Daoy (cell line): ENCODE measurements at regions not wholly inside any gene's neighbourhood (a gene's known extent, or its start where the extent isn't known, plus 50 kb on each side); places are given as distances from the start of the nearest gene placed in this dataset.

Experiments used
- DNase-seq: peaks from one replicate; pipeline ENCODE4 v3.0.0-alpha.2; 2015; ENCODE audit warnings: low read depth

DNA sequence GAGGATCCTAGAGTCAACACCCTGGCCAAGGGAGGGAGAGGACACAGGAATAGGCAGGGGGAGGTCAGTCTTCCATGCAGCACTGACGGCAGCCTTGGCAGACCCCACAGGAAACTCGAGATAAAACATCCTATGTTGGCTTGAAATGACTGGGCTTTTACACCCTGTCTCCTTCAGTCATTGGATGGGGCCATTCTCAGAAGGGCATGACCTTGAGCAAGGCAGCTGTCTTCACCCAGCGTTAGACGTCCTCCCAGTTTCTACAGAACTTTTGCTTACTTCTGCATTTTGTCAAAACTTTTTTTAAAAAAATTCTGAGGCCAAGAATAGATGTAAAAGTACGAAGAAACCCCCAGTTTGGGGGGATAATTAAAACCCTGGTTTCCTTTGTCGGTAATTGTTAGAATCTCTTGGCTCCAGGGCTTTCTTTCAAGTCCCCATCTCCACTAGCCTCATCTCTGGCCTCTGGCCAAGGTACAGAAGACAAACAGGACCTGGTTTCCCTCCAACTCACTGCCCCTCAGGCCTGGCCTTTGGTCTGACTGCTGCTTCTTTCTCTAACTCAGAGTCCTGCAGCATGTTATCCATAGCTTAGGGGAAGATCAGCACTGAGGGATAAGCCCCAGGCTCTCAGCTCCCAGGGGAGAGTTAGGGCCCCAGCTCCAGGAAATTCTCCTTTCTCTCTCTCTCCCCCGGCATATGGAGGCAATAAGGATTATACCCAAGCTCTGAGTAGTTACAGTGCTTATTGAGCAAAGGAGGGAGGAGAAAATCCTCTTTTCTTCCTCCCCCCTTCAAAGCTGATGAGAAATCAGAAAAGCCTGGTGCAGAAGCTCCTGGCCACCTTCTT is 51.6 kb upstream of the KCND3 start:
- DNase-seq: no peak

DNA sequence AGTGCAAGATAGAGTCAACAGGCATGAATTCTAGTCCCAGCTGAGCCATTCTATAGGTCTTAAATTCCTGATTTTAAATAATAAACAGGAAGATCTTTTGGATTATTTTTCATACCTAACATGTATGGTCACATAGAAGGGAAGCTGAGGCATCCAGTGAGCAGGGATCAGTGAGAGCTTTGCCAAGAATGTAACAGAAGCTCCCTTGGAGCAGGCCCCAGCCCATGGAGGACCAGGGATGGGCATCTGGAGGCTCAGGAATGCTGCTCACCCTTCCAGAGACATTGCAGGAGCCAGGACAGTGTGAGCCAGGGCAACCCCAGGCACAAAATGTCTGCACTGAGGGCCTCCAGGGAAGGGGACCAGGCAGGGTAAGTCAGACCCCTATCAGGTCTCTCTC is 54.4 kb upstream of the KCND3 start:
- DNase-seq: no peak

DNA sequence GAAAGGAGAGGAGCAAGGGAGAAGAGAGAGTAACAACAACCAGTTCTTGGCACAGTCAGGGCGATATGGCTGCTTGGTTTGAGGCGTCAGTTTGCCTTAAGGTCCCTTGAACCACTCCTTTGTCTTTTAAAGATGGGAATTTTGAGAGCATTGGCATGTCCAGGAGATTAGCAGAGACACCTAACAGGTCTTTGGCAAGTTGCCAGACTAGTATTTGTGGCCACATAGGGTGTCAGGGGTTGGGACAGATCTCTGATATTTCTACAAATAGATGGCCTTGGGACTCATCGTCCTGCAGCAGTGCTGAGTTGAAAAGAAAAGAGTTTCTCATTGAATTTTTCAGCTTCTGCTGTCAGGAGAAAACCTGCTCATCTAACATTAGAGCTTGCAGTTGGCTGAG is 55.3 kb upstream of the KCND3 start:
- no peak for DNase-seq

DNA sequence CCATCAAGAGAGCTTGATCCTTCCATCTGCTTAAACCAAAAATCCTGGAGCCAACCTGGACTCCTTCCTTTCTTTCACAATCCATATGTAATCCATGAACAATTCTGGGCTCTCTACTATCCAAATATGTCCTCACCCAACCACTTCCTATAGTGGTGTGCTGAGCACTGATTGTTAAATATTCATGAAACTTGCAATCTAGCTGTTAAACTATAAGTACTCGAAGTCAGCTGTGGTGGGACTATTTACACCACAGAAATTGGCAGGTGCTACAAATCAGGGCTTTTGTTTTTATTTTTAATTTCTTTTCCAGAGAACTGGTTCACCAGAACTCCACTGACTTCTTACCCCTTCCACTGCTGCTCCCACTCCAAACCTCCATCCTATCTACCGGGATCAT is 57.2 kb upstream of the KCND3 start:
- DNase-seq: no peak

DNA sequence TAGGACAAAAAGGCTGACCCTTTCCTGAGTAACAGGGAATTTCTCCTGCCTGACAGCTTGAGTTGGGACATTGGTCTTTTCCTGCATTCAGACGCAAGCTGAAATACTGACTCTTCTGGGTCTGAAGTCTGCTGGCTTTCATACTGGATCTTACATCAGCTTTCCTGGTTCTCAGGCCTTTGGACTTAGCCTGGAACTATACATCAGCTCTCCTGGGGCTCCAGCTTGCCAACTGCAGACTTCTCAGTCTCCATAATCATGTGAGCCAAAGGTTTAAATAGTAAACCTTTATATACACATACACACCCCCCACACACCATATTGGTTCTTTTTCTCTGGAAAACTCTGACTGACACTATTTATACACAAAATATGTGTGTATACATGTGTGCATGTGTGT is 59.0 kb upstream of the KCND3 start:
- no peak for DNase-seq

DNA sequence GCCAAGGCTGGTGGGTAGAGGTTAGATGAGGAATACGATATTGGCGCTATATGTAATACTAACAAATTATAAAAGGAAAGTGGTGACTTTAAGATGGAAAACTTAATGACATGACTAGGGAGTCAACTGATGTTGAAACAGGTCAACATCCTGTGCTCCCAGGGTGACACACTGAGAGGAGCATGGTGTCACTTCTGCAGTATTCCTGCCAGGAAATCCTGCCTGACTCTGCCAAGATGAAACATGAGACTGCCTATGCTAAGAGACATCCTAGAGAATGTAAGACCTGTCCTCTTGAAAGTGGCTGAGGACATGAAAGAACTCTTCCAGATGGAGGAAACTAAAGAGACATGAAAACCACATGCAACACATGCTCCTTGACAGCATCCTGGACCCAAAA is 65.0 kb upstream of the KCND3 start:
- DNase-seq: no peak

DNA sequence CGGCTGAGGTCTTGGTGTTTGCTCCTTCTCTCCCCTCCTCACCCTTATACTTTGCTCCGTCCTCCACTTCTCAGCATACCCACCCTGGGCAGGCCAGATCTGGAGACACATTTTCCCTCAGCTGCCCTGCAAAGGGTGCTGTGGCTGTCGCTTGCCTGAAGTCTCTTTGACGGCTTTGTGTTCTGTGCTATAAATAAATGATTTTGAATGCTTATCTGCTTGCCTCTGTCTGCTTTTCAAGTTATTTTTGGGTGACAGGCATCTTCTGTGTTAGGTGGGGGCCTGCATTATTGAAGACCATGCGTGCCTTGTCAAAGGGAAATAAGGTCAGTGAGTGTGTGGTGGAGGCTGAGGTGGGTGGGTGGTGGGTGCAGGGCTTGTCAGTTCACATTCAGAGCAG is 66.9 kb upstream of the KCND3 start:
- DNase-seq: no peak

DNA sequence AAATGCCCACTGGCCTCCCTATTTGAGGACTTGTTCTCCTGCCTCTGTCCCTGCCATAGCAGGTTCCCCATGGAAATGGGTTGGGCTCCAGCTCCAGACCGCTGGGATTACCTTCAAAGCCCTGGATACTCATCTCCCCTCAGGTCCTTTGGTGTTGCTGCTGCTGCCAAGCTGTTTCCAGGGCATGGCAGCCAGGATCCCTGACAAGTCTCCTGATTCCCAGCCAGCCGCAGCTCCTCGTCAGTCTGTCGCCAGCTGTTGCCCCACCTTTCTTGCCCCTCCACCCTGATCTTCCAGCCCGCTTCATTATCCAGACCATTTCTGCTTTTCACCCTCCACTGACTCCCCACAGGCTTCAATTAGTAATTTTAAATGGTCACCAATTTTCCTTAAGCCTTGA is 68.3 kb upstream of the KCND3 start:
- DNase-seq: no peak

DNA sequence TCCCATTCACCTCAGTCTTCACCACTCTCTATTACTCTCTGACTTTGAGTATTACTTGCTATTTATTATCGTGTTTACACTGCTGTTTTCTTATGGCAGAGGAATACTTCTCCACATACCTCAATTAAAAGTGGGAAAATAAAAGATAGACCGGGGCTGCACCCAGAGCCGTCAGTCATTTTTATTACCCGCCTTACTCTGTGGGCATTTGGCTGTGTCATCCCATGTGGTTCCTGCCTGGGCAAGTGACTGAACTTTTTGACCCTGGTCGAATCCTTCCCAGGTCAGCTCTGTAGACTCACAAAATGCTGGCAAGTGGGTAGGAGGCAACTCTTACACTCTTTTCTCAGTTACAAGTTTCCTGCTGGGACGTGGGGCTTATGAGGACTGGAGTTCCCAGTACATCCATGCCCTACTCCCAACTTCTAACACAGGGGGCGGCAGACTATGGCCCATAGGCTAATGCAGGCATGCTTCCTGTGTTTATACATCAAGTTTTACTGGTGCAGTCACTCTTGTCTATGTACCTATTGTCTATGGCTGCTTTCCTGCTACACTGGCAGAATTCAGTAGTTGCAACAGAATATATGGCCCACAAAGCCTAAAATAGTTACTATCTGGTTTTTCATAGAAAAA is 69.5 kb upstream of the KCND3 start:
- no peak for DNase-seq

DNA sequence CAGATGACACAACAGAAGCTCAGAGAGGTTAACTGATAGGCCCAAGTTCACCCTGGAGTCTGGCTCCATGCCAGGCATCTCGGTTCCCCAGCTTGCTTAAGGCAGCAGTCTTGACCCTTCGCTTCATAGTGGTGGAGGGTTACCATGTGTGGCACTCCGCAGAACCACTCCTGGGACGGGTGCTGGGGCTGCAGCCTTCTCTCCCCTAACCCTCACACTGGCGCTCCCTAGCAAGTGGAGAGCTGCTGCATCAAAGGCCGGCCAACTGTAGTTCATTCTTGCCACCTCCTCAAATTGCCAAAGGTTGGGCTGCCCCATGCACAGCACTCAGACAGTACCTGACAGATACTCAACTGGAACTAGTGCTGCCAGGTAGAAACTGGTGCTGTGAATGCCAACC is 70.2 kb upstream of the KCND3 start:
- DNase-seq: no peak

DNA sequence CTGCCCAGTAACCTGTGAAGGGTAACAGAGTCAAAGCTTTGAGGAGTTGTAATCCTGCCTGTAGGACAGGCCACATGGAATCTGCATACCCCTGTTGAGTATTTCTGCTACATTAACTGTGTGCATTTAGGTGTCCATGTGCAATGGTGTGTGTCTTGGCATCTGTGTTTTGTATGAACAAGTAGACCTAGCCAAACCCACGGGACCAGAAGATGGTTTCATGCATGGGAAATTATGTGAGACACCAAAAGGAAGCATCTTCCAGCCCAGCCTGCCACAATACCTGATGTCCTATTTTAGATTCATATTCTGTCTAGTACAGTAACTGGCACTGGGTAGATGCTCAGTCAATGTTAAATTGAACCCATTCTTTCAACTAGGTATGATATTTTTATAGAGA is 70.8 kb upstream of the KCND3 start:
- no peak for DNase-seq

DNA sequence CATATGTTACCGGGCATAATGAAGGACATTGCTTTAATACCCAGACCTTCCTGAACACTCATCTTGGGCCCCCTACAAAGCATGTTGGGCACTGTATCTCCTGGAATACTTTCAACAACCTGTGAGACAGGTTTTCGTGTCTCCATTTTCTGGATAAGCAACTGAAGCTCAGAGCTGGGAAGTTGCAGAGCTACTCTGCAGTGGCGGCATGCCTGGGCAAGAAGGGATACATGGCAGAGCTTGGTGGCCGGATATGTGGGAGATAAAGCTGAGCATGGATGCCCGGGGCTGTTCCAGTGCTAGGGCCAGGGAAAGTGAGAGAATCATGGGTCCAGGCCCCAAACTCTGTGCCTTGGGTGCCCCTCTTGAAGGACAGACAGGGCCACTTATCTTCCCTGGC is 71.6 kb upstream of the KCND3 start:
- DNase-seq: no peak

DNA sequence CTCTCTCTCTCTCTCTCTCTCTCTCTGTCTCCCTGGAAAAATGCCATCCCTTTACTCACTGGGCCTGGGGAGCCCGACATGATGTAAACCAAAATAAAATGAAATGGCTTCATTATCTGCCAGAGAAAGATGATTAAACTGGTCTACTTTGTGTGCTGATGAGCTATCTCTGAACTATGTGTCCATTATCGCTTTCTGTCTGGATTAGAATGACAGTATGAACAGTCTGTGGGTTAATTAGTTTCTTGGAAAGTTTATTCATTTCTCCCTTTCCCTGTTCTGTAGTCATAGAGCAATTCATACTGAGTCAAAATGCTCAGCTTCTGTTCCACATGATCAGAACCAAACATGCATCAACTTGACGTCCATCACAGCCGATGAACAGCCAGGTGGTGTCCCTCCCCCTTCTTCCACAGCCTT is 72.4 kb upstream of the KCND3 start:
- DNase-seq: no peak

DNA sequence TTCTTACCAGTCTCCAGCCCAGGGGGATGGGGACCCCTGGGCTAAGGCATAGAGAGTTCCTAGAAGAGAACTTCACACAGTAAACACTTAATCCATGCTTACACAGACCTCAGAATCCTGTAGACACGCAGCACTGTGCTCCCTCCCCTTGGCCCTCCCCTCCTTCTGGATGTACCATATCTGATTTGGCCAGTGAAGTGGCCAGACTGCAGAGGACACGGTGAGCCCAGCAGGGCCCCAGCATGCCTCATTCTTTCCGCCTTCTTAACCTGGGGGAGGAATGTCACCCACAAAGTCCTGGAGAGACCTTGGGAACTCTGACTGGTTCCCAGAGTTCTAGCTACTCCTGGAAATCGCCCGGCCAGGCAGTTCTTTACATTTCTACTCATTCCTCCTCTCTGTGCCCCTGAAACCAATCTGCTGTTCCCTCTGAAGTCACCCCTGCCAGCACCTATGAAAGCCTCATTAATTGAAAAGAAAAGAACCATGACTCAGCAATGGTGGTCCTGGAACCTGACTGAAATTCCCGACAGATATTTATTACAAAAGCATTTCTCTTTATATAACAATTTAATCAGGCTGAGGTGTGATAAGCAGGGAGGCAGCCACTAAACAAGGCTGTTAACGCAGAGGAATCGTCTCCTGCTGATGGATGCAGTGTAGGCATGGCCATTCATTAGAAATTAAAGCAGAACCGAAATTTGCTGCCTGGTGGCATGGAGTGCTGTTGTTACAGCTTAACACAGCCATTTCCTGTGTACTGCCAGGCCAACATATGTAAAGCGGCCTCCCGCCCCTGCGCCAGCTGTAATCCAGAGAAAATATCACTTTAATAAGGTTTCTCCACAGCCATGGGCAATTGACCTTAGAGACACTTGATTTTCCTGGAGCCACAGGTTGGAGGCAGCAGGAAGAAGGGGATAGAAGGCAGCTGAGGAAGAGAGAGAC is 74.6 kb upstream of the KCND3 start:
- DNase-seq: no peak

DNA sequence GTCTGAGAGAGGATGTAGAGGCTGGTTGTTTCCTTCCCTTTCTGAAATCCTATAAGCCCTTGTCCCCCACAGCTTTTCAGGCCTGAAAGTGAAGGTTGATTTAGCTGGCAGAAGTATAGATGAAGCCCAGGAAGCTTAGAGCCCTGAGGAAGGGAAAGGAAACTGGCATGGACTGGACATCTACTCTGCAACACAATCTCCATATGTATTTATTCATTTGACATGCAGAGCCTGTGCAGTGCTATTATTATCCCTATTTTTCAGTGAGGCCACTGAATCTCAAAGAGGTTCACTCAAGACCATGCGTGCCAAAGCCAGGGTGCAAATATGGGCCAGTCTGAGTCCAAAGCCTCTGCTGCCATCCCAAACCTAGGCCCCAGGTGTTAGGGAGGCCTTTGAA is 78.5 kb upstream of the KCND3 start:
- no peak for DNase-seq

DNA sequence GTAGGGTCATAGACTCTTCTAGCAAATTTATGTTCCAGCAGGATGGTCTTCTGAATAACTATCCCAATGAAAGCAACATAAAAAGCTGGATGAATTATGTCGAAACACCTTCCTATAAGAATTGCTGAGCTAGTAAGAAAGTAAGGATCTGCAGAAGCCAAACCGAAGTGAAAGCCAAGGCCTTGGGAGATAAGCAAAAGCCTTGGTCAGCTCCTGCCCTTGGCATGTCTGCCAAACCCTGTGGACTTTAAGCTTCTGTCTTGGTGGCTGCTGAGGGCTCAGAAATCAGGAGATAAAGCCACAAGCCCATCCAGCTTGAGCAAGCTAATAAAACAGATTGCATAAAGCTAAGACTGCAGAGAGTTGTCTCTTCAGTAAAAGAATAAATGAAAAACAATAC is 81.2 kb upstream of the KCND3 start:
- DNase-seq: no peak

DNA sequence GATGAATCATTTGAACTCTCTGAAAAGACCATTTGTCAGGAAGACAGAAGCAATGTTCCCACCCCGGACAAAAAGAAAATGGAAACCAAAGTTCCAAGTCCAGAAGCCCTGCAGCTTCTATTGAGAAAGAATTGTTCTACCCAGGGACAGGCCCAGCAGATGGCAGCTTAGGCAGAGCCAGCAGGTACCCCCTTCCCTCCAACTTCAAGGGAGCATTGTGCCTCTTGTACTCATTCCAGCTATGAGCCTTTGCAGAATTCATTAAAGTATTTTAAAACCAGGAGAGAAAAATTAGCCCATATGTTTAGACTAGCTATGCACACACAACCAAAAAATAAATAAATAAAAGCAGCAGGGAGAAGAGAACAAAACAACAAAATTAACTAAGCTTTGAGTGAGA is 85.2 kb upstream of the KCND3 start:
- DNase-seq: no peak

DNA sequence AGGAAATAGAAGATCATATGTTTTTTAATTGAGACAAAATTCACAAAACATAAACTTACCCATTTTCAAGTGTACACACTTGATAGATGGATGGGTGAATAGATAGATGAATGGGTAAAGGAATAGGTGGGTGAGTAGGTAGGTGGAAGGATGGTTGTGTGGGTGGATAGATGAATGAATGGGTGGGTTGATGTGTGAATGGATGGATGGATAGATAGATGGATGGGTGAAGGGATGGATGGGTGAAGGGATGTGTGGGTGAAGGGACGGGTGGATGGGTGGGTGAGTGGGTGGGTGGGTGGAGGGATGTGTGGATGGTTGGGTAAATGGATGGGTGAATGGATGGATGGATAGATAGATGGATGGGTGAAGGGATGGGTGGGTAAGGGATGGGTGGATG is 86.1 kb upstream of the KCND3 start:
- DNase-seq: no peak

DNA sequence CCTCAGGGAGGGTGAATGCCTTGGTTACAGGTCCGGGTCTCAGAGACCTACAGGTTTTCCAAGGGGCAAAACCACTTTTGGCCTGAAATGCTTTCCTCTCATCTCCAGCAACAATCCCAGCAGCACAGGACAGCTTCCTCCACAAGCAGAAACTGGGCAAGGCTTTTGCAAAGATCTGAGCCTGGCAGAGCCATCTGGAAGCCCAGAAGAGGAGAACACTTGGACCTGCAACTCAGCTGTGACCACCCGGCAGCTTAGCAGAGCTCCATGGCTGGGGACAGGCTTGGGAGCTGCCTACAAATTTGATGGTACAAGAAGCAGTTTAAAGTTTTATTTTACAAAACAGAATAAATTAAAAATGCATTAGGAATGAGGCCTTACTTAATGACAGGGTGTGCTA is 90.0 kb upstream of the KCND3 start:
- DNase-seq: no peak

DNA sequence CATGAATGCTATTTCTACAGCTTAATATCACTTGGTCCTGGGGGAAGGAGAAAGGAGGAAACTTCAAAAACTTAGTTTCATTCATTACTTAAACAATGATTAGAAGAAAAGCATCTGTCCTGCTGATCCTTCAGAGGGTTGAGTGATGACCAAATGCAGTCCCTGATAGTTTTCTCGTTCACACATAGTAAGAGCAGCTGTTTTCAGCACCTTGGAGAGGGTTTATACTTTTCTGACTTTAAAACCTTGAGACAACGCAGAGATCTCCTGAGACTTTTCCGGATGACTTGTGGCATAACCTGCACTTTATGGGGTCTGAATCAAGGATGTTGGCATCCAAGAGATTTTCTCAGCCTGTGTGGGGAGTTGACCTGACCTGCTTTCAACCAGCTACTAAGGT is 94.0 kb upstream of the KCND3 start:
- DNase-seq: no peak

DNA sequence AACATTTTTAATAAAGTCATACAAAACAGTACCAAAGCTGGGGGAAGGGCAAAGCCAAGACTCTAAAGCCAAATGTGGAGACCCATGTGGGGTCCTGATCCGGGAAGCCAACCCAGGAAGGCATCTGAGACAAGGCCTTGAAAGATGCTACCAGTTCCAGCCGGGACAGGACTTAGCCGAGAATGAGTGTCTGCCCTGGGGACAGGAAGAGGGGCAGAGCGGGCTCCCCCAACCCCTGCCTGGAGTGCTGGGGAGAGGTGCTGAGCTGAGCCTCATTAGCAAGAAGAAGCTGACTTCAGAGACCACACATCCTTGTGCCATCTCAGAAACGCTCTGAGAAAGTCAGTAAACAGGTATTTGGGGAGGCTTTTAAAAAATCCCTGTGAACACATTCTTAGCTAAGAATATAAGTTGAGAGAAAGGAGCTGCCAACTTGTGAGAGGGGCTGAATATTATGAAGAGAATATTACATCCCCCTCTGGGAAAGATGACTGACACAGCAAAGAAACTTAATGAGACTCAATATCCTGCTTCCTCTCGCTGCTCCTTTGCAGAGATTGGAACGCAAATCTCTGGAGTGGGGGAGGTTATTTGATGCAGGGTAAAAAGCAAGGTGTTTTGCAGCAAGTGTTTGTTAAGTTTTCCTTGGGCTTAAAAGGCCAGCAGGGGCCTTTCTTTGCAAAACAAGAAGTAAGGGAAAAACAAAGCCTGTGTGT is 103.3 kb upstream of the KCND3 start:
- DNase-seq: no peak

DNA sequence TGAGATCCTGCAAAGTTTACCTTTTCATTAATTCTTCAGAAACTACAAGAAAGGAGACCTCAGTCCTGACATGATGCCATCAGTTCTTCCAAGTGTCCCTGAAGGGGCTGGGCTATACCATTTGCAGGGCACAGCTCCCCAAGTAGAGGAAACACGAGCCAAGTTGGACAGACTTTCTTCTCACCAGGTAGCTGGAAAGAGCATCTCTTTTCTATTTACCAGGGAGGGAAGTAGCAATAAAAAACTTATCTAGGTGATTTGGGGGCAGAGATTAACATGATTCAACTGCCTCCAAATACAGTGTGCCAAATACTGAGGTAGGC is 103.9 kb upstream of the KCND3 start:
- no peak for DNase-seq
